HepG2 (cell line): ENCODE measurements at regions not wholly inside any gene's neighbourhood (a gene's known extent, or its start where the extent isn't known, plus 50 kb on each side); places are given as distances from the start of the nearest gene placed in this dataset.

Experiments
- ATAC-seq: fragments of 200-7000 bp; cut with Tn5 transposase; 3 replicates; pipeline ENCODE4 v1.9.1; 2020; ENCODE audit warnings: mild to moderate bottlenecking, moderate library complexity
- BruUV-seq: library from RNA; stranded (reverse); fragments of 400-500 nt; replicated peaks from 2 replicates; lab custom pipeline; 2021; lab: Mats Ljungman, UMichigan
- CTCF ChIA-PET: fragments of 300-600 bp; formaldehyde crosslinking; extraction: SDS; loops from one replicate; lab custom pipeline; 2021; ENCODE audit warnings: low total read pairs, inconsistent platforms, low intra/inter-chr PET ratio; lab: Yijun Ruan, JAX
- POLR2A ChIA-PET: fragments of 350-600 bp; sonication (Branson Sonifier 250); formaldehyde crosslinking; loops from one replicate; lab custom pipeline; 2020; ENCODE audit warnings: antibody characterized with exemption, inconsistent platforms; lab: Yijun Ruan, JAX
- DNase-seq: peaks from one replicate; pipeline ENCODE4 v3.0.0-alpha.2; 2015; ENCODE audit warnings: low spot score
- FAIRE-seq: peaks from 3 replicates; lab custom pipeline; 2011; peaks lifted over from hg19 to GRCh38; lab: Jason Lieb, UNC
- H2AFZ ChIP-seq: one replicate; pipeline ENCODE4 v1.6.1; 2011; ENCODE audit warnings: low read length, inconsistent platforms
- H3K27ac ChIP-seq: fragments of 300-600 bp; 3 replicates; pipeline ENCODE4 v1.8.0; 2011; ENCODE audit warnings: mixed run types, mild to moderate bottlenecking, mixed read lengths, low read length, inconsistent platforms; ENCODE audit not compliant: insufficient read depth; ENCODE audit errors: extremely low read length
- H3K27me3 ChIP-seq, 2 experiments: fragments of 200-600 bp in 1 of 2; 2 replicates in 1 of 2; 3 replicates in 1 of 2; pipeline versions ENCODE4 v1.6.0 to v1.8.0; 2011; ENCODE audit warnings: low read length in 2 of 2, mild to moderate bottlenecking in 2 of 2, moderate library complexity in 2 of 2, inconsistent platforms in 1 of 2; ENCODE audit not compliant: insufficient read depth in 2 of 2, control insufficient read depth in 1 of 2
- H3K36me3 ChIP-seq, 2 experiments: fragments of 200-600 bp in 1 of 2; replicated peaks in 1 of 2; 2 replicates in 1 of 2; 3 replicates in 1 of 2; pipeline versions ENCODE4 v1.5.1 to v1.8.0; 2011; ENCODE audit warnings: low read length in 2 of 2, inconsistent platforms in 1 of 2; ENCODE audit not compliant: insufficient read depth in 2 of 2, control insufficient read depth in 1 of 2
- H3K4me1 ChIP-seq: 2 replicates; pipeline ENCODE4 v1.5.1; 2012; ENCODE audit warnings: low read length, inconsistent platforms; ENCODE audit not compliant: insufficient read depth
- H3K4me2 ChIP-seq: 2 replicates; pipeline ENCODE4 v1.6.0; 2011; ENCODE audit warnings: low read depth, low read length, inconsistent platforms
- H3K4me3 ChIP-seq, 3 experiments: fragments of 200-600 bp in 1 of 3; sonication (generic), shearing (Covaris generic) in 1 of 3; replicated peaks in 1 of 3; 2 replicates each; pipeline ENCODE4 v1.5.1; 2011 to 2016; ENCODE audit warnings: low read length in 3 of 3, inconsistent platforms in 2 of 3, low read depth in 2 of 3, mild to moderate bottlenecking in 2 of 3, control low read depth in 1 of 3, mixed read lengths in 1 of 3; ENCODE audit not compliant: insufficient read depth in 1 of 3
- H3K79me2 ChIP-seq: one replicate; pipeline ENCODE4 v1.6.1; 2011; ENCODE audit warnings: low read length, inconsistent platforms; ENCODE audit not compliant: insufficient read depth
- H3K9ac ChIP-seq: 2 replicates; pipeline ENCODE4 v1.6.0; 2011; ENCODE audit warnings: mild to moderate bottlenecking, low read depth, low read length, inconsistent platforms; ENCODE audit not compliant: insufficient read depth
- H3K9me3 ChIP-seq: 2 replicates; pipeline ENCODE4 v1.5.1; 2012; ENCODE audit warnings: mild to moderate bottlenecking, low read length
- H4K20me1 ChIP-seq: 2 replicates; pipeline ENCODE4 v1.6.0; 2011; ENCODE audit warnings: inconsistent platforms, mild to moderate bottlenecking, low read length, moderate library complexity; ENCODE audit not compliant: insufficient read depth
- FOXK2 ChIP-seq: fragments of 450-650 bp; IDR thresholded peaks from 2 replicates; pipeline ENCODE4 v1.6.1; 2016
- MAFK ChIP-seq, 2 experiments: IDR thresholded peaks in 1 of 2; conservative IDR thresholded peaks in 1 of 2; 2 replicates each; pipeline ENCODE4 v1.6.1; 2011; ENCODE audit warnings: improper control_type of control experiment in 2 of 2, low read length in 2 of 2
- PRMT3 ChIP-seq: sonication (generic); formaldehyde crosslinking; IDR thresholded peaks from 2 replicates; pipeline ENCODE4 v1.8.1; 2022; ENCODE audit warnings: low read depth, mild to moderate bottlenecking, moderate library complexity, missing genetic modification reagents, borderline replicate concordance
- RAD51 ChIP-seq: fragments of 450-650 bp; IDR thresholded peaks from 2 replicates; pipeline ENCODE4 v1.6.1; 2016; ENCODE audit warnings: borderline replicate concordance
- TGIF2 ChIP-seq: IDR thresholded peaks from 2 replicates; pipeline ENCODE4 v1.6.1; 2016; ENCODE audit warnings: control low read depth, missing compliant biosample characterization
- USF2 ChIP-seq, 2 experiments: sonication (generic) in 1 of 2; formaldehyde crosslinking in 1 of 2; IDR thresholded peaks; 2 replicates each; pipeline versions ENCODE4 v1.5.1 to v1.6.1; 2011 to 2020; ENCODE audit warnings: borderline replicate concordance in 1 of 2, low read depth in 1 of 2, low read length in 1 of 2, mild to moderate bottlenecking in 1 of 2, missing genetic modification reagents in 1 of 2, moderate library complexity in 1 of 2
- WGBS: methylation state at CpG from one replicate; pipeline ENCODE4 v1.1.6; 2017; ENCODE audit warnings: low lambda C conversion rate; 5-methylcytosine and 5-hydroxymethylcytosine counted together
- in situ Hi-C: cut with HindIII; loops from 2 replicates; pipeline ENCODE4 v1.10.0; 2017; ENCODE audit warnings: low pct_unique_long_range_greater_than_20kb; ENCODE audit not compliant: extremely low pct_ligation_motif_present
- intact Hi-C: fragments of 100-400 bp; cut with micrococcal nuclease; formaldehyde crosslinking; loops from one replicate; pipeline ENCODE4 v1.10.0; 2022; ENCODE audit not compliant: unreplicated experiment
- TF ChIP-seq, protein P1 (sequence below): sonication (generic); formaldehyde crosslinking; IDR thresholded peaks from 2 replicates; pipeline ENCODE4 v1.4.0; 2020; ENCODE audit warnings: mild to moderate bottlenecking, low read depth, missing genetic modification reagents

DNA sequence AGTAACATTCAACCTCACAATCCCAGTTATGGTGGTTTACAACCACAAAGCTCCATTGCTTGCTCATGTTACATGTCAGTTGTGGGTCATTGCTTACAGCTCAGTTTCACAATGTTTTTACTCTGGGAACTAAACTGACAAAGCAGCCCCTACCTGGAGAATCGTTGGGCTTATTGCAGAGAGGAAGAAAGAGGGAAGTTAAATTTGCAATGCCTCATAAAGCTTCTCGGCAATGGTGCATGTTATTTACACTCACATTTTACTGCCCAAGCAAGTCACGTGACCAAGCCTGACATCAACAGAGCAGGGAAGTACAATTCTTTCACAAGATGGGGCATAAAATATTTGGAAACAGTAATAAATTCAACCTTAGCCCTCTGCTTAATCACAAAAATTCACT, 441.6 kb downstream of the TDRD3 start:
- POLR2A ChIA-PET = no interaction called here
- no peak for ATAC-seq
- BruUV-seq = no TSS peak
- H3K27ac ChIP-seq = no peak overlapping the region
- TF ChIP-seq RAD51 = peak; percentile 79
- TF ChIP-seq FOXK2 = no peak
- TF ChIP-seq USF2 (IDR thresholded peaks at IDR 0.05; ENCODE audit: low read depth, low read length) = peak; percentile 60; the same call in 1 of the 2 replicates
- no peak for TF ChIP-seq USF2 (CRISPR knock-in tag; IDR thresholded peaks at IDR 0.05; ENCODE audit: borderline replicate concordance)
- TF ChIP-seq, all 625 proteins: peak for 2
- no peak overlapping the region for H3K9ac ChIP-seq
- intact Hi-C loops (no loop called here), in situ Hi-C loops (no loop called here)
- no peaks in the 10 kb centered on the region for H4K20me1 ChIP-seq
- no peaks in the 10 kb centered on the region for H3K27me3 ChIP-seq
- H3K79me2 ChIP-seq = no peaks in the 10 kb centered on the region
- no peak overlapping the region for H3K4me3 ChIP-seq
- H3K4me2 ChIP-seq = no peak overlapping the region
- no peak for DNase-seq
- no peak for FAIRE-seq
- no peaks in the 10 kb centered on the region for H3K36me3 ChIP-seq
- WGBS = 3% methylated on average over 3 of the region's 3 CpGs
- H3K4me1 ChIP-seq = no peaks in the 10 kb centered on the region
- H2AFZ ChIP-seq = no peak overlapping the region
- CTCF ChIA-PET = no interaction called here
- no peaks in the 10 kb centered on the region; the same call in 1 of the 2 replicates for H3K9me3 ChIP-seq

DNA sequence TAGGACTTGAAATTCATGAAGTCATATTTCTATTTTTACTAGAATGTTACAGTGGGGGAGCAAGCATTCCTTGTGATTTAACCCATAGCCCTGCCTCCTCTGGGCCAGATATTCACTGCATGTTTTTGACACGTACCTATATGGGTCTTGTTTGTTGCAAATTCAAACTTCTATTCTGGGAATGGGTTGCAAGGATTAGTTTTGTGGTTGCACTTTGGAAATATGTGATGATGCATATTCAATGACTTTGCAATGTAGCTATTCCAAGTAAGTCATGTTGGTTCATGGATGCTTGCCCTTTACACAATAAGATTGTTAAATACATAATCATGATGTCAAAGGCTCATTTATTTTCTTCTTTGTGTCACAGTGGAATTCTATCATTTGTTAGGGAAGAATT, 440.8 kb downstream of the TDRD3 start:
- in situ Hi-C loops = no loop called here
- TF ChIP-seq PRMT3 (no peak), MAFK (conservative IDR thresholded peaks at IDR 0.05 in 1 of 2, IDR thresholded peaks at IDR 0.05 in 1 of 2; ENCODE audit: low read length in 2 of 2) (no peak), TGIF2 (CRISPR knock-in tag) (no peak)
- TF ChIP-seq, protein P1, sequence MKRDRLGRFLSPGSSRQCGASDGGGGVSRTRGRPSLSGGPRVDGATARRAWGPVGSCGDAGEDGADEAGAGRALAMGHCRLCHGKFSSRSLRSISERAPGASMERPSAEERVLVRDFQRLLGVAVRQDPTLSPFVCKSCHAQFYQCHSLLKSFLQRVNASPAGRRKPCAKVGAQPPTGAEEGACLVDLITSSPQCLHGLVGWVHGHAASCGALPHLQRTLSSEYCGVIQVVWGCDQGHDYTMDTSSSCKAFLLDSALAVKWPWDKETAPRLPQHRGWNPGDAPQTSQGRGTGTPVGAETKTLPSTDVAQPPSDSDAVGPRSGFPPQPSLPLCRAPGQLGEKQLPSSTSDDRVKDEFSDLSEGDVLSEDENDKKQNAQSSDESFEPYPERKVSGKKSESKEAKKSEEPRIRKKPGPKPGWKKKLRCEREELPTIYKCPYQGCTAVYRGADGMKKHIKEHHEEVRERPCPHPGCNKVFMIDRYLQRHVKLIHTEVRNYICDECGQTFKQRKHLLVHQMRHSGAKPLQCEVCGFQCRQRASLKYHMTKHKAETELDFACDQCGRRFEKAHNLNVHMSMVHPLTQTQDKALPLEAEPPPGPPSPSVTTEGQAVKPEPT (CRISPR knock-in tag) = no peak
- Histone ChIP-seq H3K4me3 (no peak overlapping the region), H3K9me3 (no peaks in the 10 kb centered on the region; the same call in 1 of the 2 replicates), H3K9ac (no peak overlapping the region), H3K27me3 (no peaks in the 10 kb centered on the region), H2AFZ (no peak overlapping the region), H3K36me3 (no peaks in the 10 kb centered on the region), H3K79me2 (no peaks in the 10 kb centered on the region), H3K4me2 (no peak overlapping the region), H4K20me1 (no peaks in the 10 kb centered on the region), H3K4me1 (no peaks in the 10 kb centered on the region), H3K27ac (no peak overlapping the region)
- DNase-seq (no peak), ATAC-seq (no peak), FAIRE-seq (no peak)
- CTCF ChIA-PET = no interaction called here
- intact Hi-C loops = no loop called here
- POLR2A ChIA-PET = no interaction called here
- BruUV-seq = no TSS peak
- WGBS = 0% methylated on average over 1 of the region's 1 CpG
